Small intestine (tissue), 7 donors: ENCODE measurements at regions not wholly inside any gene's neighbourhood (a gene's known extent, or its start where the extent isn't known, plus 50 kb on each side); places are given as distances from the start of the nearest gene placed in this dataset.

ENCODE experiments used
- DNase-seq, 2 donors: peaks; one replicate each; pipeline versions ENCODE4 v3.0.0 to v3.0.0-alpha.2; 2013
- FAIRE-seq: peaks from 2 replicates; lab custom pipeline; 2012; peaks lifted over from hg19 to GRCh38; lab: Jason Lieb, UNC
- H3K27ac ChIP-seq, 3 donors: one replicate each; pipeline ENCODE4 v1.5.1; 2013; ENCODE audit warnings: low read length in 2 of 3, mild to moderate bottlenecking in 2 of 3, control low read depth in 1 of 3, inconsistent platforms in 1 of 3, low read depth in 1 of 3, moderate library complexity in 1 of 3
- H3K27me3 ChIP-seq, 3 donors: one replicate each; pipeline ENCODE4 v1.6.1; 2013; ENCODE audit warnings: low read length in 3 of 3, inconsistent platforms in 1 of 3; ENCODE audit not compliant: control insufficient read depth in 3 of 3, insufficient read depth in 3 of 3
- H3K36me3 ChIP-seq, 3 donors: one replicate each; pipeline ENCODE4 v1.6.1; 2013; ENCODE audit warnings: low read length in 3 of 3, inconsistent platforms in 1 of 3, low read depth in 1 of 3, mild to moderate bottlenecking in 1 of 3, moderate library complexity in 1 of 3; ENCODE audit not compliant: control insufficient read depth in 3 of 3, insufficient read depth in 2 of 3
- H3K4me1 ChIP-seq, 3 donors: one replicate each; pipeline ENCODE4 v1.6.1; 2013; ENCODE audit warnings: low read length in 2 of 3, inconsistent platforms in 1 of 3, low read depth in 1 of 3, mild to moderate bottlenecking in 1 of 3, moderate library complexity in 1 of 3; ENCODE audit not compliant: control insufficient read depth in 3 of 3, insufficient read depth in 2 of 3
- H3K4me3 ChIP-seq, 3 donors: one replicate each; pipeline ENCODE4 v1.5.1; 2013; ENCODE audit warnings: low read length in 3 of 3, control low read depth in 1 of 3, inconsistent platforms in 1 of 3, low read depth in 1 of 3, mild to moderate bottlenecking in 1 of 3, moderate library complexity in 1 of 3
- H3K9me3 ChIP-seq, 2 donors: one replicate each; pipeline ENCODE4 v1.6.1; 2013; ENCODE audit warnings: low read depth in 1 of 2, low read length in 1 of 2; ENCODE audit not compliant: control insufficient read depth in 2 of 2, insufficient read depth in 1 of 2
- WGBS, 3 donors: extraction: QIAGEN DNeasy Blood & Tissue Kit; methylation state at CpG; one replicate each; pipeline ENCODE4 v1.1.7; 2013; 5-methylcytosine and 5-hydroxymethylcytosine counted together
- donor health status: healthy with polysubstance abuse.
- donor health status: control.
- donor health status: control.
- donor health status: Bipolar disorder and iron deficiency.
- donor health status: healthy.

- H3K4me1 ChIP-seq, result peaks cover 0 to 42% (median 0%) of the 10 kb centered on the region in 3 donors
- no peak for DNase-seq
- FAIRE-seq, result no peak
- no peak overlapping the region for H3K4me3 ChIP-seq
- H3K36me3 ChIP-seq, result no peaks in the 10 kb centered on the region
- no peak overlapping the region for H3K27ac ChIP-seq
- no peaks in the 10 kb centered on the region for H3K9me3 ChIP-seq
- 51 to 63% (median 61%) methylated on average over 7 of the region's 7 CpGs for WGBS, 3 donors
- peaks cover 0 to 13% (median 8%) of the 10 kb centered on the region in 3 donors for H3K27me3 ChIP-seq
Observed at GRCh38 chr20:51093240-51093763, 70.4 kb upstream of the KCNG1 start.

GRCh38 chr20:51092338-51092737, 69.4 kb upstream of the KCNG1 start:
- FAIRE-seq, result no peak
- H3K27me3 ChIP-seq, result peaks cover 0 to 13% (median 8%) of the 10 kb centered on the region in 3 donors
- WGBS, 3 donors, result 7 to 15% (median 13%) methylated on average over 4 of the region's 4 CpGs

GRCh38 chr20:51091406-51092195, 68.7 kb upstream of the KCNG1 start:
- WGBS, 3 donors, result 28 to 31% (median 30%) methylated on average over 12 of the region's 12 CpGs
- no peak for FAIRE-seq
- no peak overlapping the region for H3K27ac ChIP-seq

More at GRCh38 chr20:51092338-51092737, 69.4 kb upstream of the KCNG1 start:
- no peaks in the 10 kb centered on the region for H3K36me3 ChIP-seq
- no peaks in the 10 kb centered on the region for H3K9me3 ChIP-seq
- no peak overlapping the region for H3K27ac ChIP-seq
- H3K4me3 ChIP-seq, result no peak overlapping the region
- no peak for DNase-seq
- peaks cover 0 to 40% (median 0%) of the 10 kb centered on the region in 3 donors for H3K4me1 ChIP-seq

GRCh38 chr20:51089840-51090239, 66.9 kb upstream of the KCNG1 start:
- WGBS, 3 donors, result 84 to 100% (median 97%) methylated on average over 1 of the region's 1 CpG
- H3K4me1 ChIP-seq, result peaks cover 0 to 36% (median 0%) of the 10 kb centered on the region in 3 donors
- peaks cover 0 to 18% (median 8%) of the 10 kb centered on the region in 3 donors for H3K27me3 ChIP-seq
- H3K36me3 ChIP-seq, result no peaks in the 10 kb centered on the region
- H3K9me3 ChIP-seq, result no peaks in the 10 kb centered on the region
- no peak overlapping the region for H3K4me3 ChIP-seq
- H3K27ac ChIP-seq, result no peak overlapping the region
- no peak for FAIRE-seq
- DNase-seq, result no peak

More at GRCh38 chr20:51091406-51092195, 68.7 kb upstream of the KCNG1 start:
- Histone ChIP-seq H3K36me3 (no peaks in the 10 kb centered on the region), H3K4me3 (peak overlapping the region in 1 of 3 donors; percentile 4), H3K27me3 (peaks cover 0 to 13% (median 8%) of the 10 kb centered on the region in 3 donors), H3K9me3 (no peaks in the 10 kb centered on the region), H3K4me1 (peaks cover 0 to 39% (median 0%) of the 10 kb centered on the region in 3 donors)
- no peak for DNase-seq

- Histone ChIP-seq H3K4me1 (peaks cover 0 to 40% (median 0%) of the 10 kb centered on the region in 3 donors), H3K27me3 (peaks cover 0 to 18% (median 8%) of the 10 kb centered on the region in 3 donors), H3K36me3 (no peaks in the 10 kb centered on the region), H3K4me3 (no peak overlapping the region), H3K9me3 (no peaks in the 10 kb centered on the region), H3K27ac (no peak overlapping the region)
- DNase-seq, result no peak
- FAIRE-seq, result no peak
- 80 to 88% (median 83%) methylated on average over 8 of the region's 8 CpGs for WGBS, 3 donors
Observed at GRCh38 chr20:51089272-51089781, 66.4 kb upstream of the KCNG1 start.

- H3K27me3 ChIP-seq, result peaks cover 0 to 17% (median 8%) of the 10 kb centered on the region in 3 donors
- H3K36me3 ChIP-seq, result no peaks in the 10 kb centered on the region
- peaks cover 0 to 29% (median 0%) of the 10 kb centered on the region in 3 donors for H3K4me1 ChIP-seq
- H3K9me3 ChIP-seq, result no peaks in the 10 kb centered on the region
- no peak overlapping the region for H3K4me3 ChIP-seq
- peak; percentile 70 to 83 for DNase-seq
- FAIRE-seq, result no peak
- H3K27ac ChIP-seq, result peak overlapping the region in 1 of 3 donors; percentile 70
- WGBS, 3 donors, result 7 to 36% (median 18%) methylated on average over 4 of the region's 4 CpGs
Observed at GRCh38 chr20:51087266-51087665, 64.4 kb upstream of the KCNG1 start.

GRCh38 chr20:51085769-51086168, 62.9 kb upstream of the KCNG1 start:
- DNase-seq (no peak), FAIRE-seq (no peak)
- Histone ChIP-seq H3K9me3 (no peaks in the 10 kb centered on the region), H3K27me3 (peaks cover 0 to 13% (median 5%) of the 10 kb centered on the region in 3 donors), H3K36me3 (no peaks in the 10 kb centered on the region), H3K4me3 (no peak overlapping the region), H3K27ac (no peak overlapping the region), H3K4me1 (peaks cover 0 to 21% (median 0%) of the 10 kb centered on the region in 3 donors)
- 80 to 85% (median 84%) methylated on average over 4 of the region's 4 CpGs for WGBS, 3 donors

- FAIRE-seq (no peak), DNase-seq (no peak)
- Histone ChIP-seq H3K27me3 (peaks cover 0 to 11% (median 0%) of the 10 kb centered on the region in 3 donors), H3K4me1 (peaks cover 0 to 21% (median 0%) of the 10 kb centered on the region in 3 donors), H3K36me3 (no peaks in the 10 kb centered on the region), H3K9me3 (no peaks in the 10 kb centered on the region), H3K4me3 (no peak overlapping the region), H3K27ac (no peak overlapping the region)
- WGBS, 3 donors, result 65 to 75% (median 70%) methylated on average over 10 of the region's 10 CpGs
Observed at GRCh38 chr20:51084593-51085377, 61.9 kb upstream of the KCNG1 start.
